CD4-positive, alpha-beta T cell (primary cell): ENCODE measurements at regions not wholly inside any gene's neighbourhood (a gene's known extent, or its start where the extent isn't known, plus 50 kb on each side); places are given as distances from the start of the nearest gene placed in this dataset.

Experiments
- ATAC-seq: fragments of 200-7000 bp; cut with Tn5 transposase; one replicate; pipeline ENCODE4 v1.10.0; 2022; ENCODE audit warnings: mild to moderate bottlenecking; ENCODE audit not compliant: poor library complexity
- CTCF ChIA-PET: fragments of 350-600 bp; sonication (Branson Sonifier 250); formaldehyde crosslinking; loops from one replicate; lab custom pipeline; 2021; ENCODE audit warnings: antibody characterized with exemption, inconsistent platforms; lab: Charles Lee
- POLR2A ChIA-PET: fragments of 350-600 bp; sonication (Branson Sonifier 250); formaldehyde crosslinking; loops from one replicate; lab custom pipeline; 2021; ENCODE audit warnings: antibody characterized with exemption, inconsistent platforms; lab: Charles Lee
- DNase-seq, 14 experiments: peaks; one replicate each; pipeline ENCODE4 v3.0.0-alpha.2; 2013 to 2020; ENCODE audit warnings: mixed read lengths in 2 of 14
- H3K27ac ChIP-seq, 2 donors: one replicate each; pipeline versions ENCODE4 v1.5.1 to v1.7.0; 2013; ENCODE audit warnings: low read length in 2 of 2, low read depth in 1 of 2, mild to moderate bottlenecking in 1 of 2
- H3K27me3 ChIP-seq, 2 experiments: 1 replicate in 1 of 2; 2 replicates in 1 of 2; pipeline versions ENCODE4 v1.6.1 to v1.7.0; 2013; ENCODE audit warnings: low read length in 2 of 2, control low read depth in 1 of 2, mild to moderate bottlenecking in 1 of 2, moderate library complexity in 1 of 2; ENCODE audit not compliant: insufficient read depth in 2 of 2, control insufficient read depth in 1 of 2
- H3K36me3 ChIP-seq: one replicate; pipeline ENCODE4 v1.6.1; 2013; ENCODE audit warnings: low read length, control low read depth; ENCODE audit not compliant: insufficient read depth
- H3K4me1 ChIP-seq: one replicate; pipeline ENCODE4 v1.6.1; 2013; ENCODE audit warnings: low read length, control low read depth; ENCODE audit not compliant: insufficient read depth
- H3K4me3 ChIP-seq: one replicate; pipeline ENCODE4 v1.5.1; 2013; ENCODE audit warnings: mild to moderate bottlenecking, low read length, moderate library complexity
- H3K9me3 ChIP-seq, 2 experiments: 1 replicate in 1 of 2; 2 replicates in 1 of 2; pipeline versions ENCODE4 v1.6.1 to v1.7.0; 2013; ENCODE audit warnings: low read length in 2 of 2, mild to moderate bottlenecking in 2 of 2, control low read depth in 1 of 2, moderate library complexity in 1 of 2; ENCODE audit not compliant: control insufficient read depth in 1 of 2, insufficient read depth in 1 of 2
- H3K27ac Mint-ChIP-seq: one replicate; pipeline ENCODE4 v1.8.0; 2020; ENCODE audit warnings: mixed read lengths
- H3K27me3 Mint-ChIP-seq: one replicate; pipeline ENCODE4 v1.8.0; 2021; ENCODE audit warnings: mixed read lengths
- H3K36me3 Mint-ChIP-seq: one replicate; pipeline ENCODE4 v1.8.0; 2021; ENCODE audit warnings: low read depth, mixed read lengths
- H3K4me1 Mint-ChIP-seq: one replicate; pipeline ENCODE4 v1.8.0; 2021; ENCODE audit warnings: low read depth, mixed read lengths
- H3K4me3 Mint-ChIP-seq: one replicate; pipeline ENCODE4 v1.8.0; 2020; ENCODE audit warnings: mild to moderate bottlenecking, mixed read lengths
- H3K9me3 Mint-ChIP-seq: one replicate; pipeline ENCODE4 v1.8.0; 2020; ENCODE audit warnings: mixed read lengths
- intact Hi-C, 2 experiments: fragments of 100-400 bp; cut with DNase I in 1 of 2; cut with micrococcal nuclease in 1 of 2; formaldehyde crosslinking; loops; one replicate each; pipeline versions ENCODE4 v1.15.1 to v1.9.0; 2023 to 2025; cut with DNase I, micrococcal nuclease
- TF ChIP-seq, protein P1 (sequence below): fragments of 200-600 bp; IDR thresholded peaks from one replicate; pipeline ENCODE4 v1.8.0; 2022; ENCODE audit warnings: antibody characterized with exemption, mild to moderate bottlenecking

DNA sequence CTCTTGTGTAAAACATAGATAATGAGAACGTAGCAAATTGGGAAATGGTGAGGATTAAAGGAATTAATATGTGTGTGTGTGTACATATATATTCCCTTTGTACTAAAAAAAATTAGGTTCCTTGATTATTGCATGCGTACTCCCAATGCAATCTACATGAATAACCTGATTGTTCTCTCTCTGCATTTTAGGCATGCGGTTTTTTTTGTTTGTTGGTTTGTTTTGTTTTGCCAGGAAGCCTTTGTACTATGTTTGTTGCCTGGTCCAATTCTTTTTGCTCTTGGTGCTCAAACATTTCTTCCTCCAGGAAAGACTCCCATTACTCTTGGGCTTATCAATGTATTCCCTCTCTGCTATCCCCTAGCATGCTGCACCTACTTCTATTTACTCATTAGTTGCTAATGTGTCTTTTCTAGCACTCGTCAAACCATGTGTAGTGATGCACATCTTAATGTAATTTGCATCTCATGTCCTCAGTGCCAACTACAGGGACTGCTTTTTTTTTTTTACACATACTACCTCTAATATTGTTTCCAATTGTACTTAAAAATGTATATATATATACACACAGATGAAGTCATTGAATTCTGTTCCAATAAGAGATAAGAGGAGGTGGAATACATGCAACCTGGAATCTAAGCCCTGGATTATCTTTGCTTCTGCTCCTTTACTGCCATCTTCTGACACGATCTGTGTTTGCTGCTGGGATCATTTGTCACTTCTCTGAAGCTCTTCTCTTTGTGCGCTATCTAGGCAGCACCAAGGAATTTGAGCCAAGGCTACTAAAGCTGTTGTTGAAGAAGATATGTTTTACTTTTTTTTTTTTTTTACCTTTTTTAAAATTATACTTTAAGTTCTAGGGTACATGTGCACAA, 197.2 kb upstream of the ANO3 start:
- Mint-ChIP-seq H3K4me1 (no peaks in the 10 kb centered on the region), H3K27me3 (no peaks in the 10 kb centered on the region), H3K36me3 (no peaks in the 10 kb centered on the region), H3K4me3 (no peak overlapping the region), H3K27ac (no peak overlapping the region), H3K9me3 (no peaks in the 10 kb centered on the region)
- TF ChIP-seq, protein P1, sequence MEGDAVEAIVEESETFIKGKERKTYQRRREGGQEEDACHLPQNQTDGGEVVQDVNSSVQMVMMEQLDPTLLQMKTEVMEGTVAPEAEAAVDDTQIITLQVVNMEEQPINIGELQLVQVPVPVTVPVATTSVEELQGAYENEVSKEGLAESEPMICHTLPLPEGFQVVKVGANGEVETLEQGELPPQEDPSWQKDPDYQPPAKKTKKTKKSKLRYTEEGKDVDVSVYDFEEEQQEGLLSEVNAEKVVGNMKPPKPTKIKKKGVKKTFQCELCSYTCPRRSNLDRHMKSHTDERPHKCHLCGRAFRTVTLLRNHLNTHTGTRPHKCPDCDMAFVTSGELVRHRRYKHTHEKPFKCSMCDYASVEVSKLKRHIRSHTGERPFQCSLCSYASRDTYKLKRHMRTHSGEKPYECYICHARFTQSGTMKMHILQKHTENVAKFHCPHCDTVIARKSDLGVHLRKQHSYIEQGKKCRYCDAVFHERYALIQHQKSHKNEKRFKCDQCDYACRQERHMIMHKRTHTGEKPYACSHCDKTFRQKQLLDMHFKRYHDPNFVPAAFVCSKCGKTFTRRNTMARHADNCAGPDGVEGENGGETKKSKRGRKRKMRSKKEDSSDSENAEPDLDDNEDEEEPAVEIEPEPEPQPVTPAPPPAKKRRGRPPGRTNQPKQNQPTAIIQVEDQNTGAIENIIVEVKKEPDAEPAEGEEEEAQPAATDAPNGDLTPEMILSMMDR = no peak
- CTCF ChIA-PET = no interaction called here
- H3K4me3 ChIP-seq = no peak overlapping the region
- ATAC-seq = no peak
- intact Hi-C loops = no loop called here
- no peak for DNase-seq
- no peaks in the 10 kb centered on the region for H3K36me3 ChIP-seq
- no peaks in the 10 kb centered on the region for H3K27me3 ChIP-seq
- POLR2A ChIA-PET = no interaction called here
- H3K4me1 ChIP-seq = no peaks in the 10 kb centered on the region
- no peak overlapping the region for H3K27ac ChIP-seq
- no peaks in the 10 kb centered on the region for H3K9me3 ChIP-seq

DNA sequence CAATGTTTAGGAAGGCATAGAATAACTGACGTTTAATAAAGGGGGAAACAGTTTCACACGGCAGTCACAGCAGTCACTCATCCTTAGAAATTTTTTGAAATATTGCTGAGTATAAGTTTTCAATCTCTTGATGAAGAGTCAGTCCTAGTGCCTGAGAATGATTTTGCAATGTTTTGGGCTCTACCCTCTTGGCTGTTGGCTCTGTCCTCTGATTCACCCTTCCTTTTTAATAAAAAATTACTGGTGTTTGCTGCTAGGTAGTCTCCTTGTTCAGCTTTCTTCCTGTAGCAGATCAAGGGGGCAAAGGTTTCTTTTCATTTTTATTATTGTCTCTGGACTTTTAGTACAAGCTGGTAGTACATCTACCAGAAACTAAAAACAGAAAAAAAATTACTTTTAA, 194.3 kb upstream of the ANO3 start:
- TF ChIP-seq, protein P1 = no peak
- no peaks in the 10 kb centered on the region for H3K36me3 ChIP-seq
- no peak overlapping the region for H3K27ac Mint-ChIP-seq
- H3K27me3 Mint-ChIP-seq = no peaks in the 10 kb centered on the region
- ATAC-seq = no peak
- no peak overlapping the region for H3K4me3 ChIP-seq
- H3K4me3 Mint-ChIP-seq = no peak overlapping the region
- POLR2A ChIA-PET = no interaction called here
- no peaks in the 10 kb centered on the region for H3K9me3 Mint-ChIP-seq
- no peaks in the 10 kb centered on the region for H3K27me3 ChIP-seq
- DNase-seq = no peak
- CTCF ChIA-PET = no interaction called here
- no peak overlapping the region for H3K27ac ChIP-seq
- no peaks in the 10 kb centered on the region for H3K9me3 ChIP-seq
- intact Hi-C loops = no loop called here
- no peaks in the 10 kb centered on the region for H3K36me3 Mint-ChIP-seq
- H3K4me1 ChIP-seq = no peaks in the 10 kb centered on the region
- no peaks in the 10 kb centered on the region for H3K4me1 Mint-ChIP-seq

DNA sequence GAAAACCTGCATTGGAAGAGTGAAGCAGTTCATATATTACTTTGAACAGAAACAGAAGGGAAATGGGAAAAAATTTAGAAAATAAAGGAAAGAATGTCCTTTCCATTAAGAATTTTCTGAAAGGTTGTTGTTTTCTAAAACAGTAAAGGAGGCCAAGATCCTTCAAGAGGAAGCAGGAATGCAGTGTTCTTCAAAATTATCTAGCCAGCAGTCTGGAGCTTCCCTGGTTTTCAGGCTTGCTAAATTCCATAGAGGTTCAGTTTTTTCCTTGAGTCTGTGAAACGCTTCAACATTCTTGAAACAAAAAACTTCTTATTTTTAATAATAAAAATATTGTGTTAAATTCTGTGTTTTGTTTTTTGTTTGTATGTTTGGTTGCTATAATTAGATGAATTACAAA, 189.0 kb upstream of the ANO3 start:
- Mint-ChIP-seq H3K9me3 (no peaks in the 10 kb centered on the region), H3K4me1 (no peaks in the 10 kb centered on the region), H3K36me3 (no peaks in the 10 kb centered on the region), H3K27me3 (no peaks in the 10 kb centered on the region), H3K4me3 (no peak overlapping the region), H3K27ac (no peak overlapping the region)
- Histone ChIP-seq H3K36me3 (no peaks in the 10 kb centered on the region), H3K27me3 (no peaks in the 10 kb centered on the region), H3K4me1 (no peaks in the 10 kb centered on the region), H3K9me3 (no peaks in the 10 kb centered on the region), H3K27ac (no peak overlapping the region), H3K4me3 (no peak overlapping the region)
- CTCF ChIA-PET = no interaction called here
- ATAC-seq (no peak), DNase-seq (no peak)
- intact Hi-C loops = no loop called here
- POLR2A ChIA-PET = no interaction called here
- TF ChIP-seq, protein P1 = no peak
